HG03066 (cell line): ENCODE measurements at regions not wholly inside any gene's neighbourhood (a gene's known extent, or its start where the extent isn't known, plus 50 kb on each side); places are given as distances from the start of the nearest gene placed in this dataset.

Experiments
- ATAC-seq: cut with Tn5 transposase; IDR thresholded peaks from one replicate; pipeline ENCODE4 v1.9.1; 2021; ENCODE audit warnings: low read depth; ENCODE audit not compliant: unreplicated experiment

DNA sequence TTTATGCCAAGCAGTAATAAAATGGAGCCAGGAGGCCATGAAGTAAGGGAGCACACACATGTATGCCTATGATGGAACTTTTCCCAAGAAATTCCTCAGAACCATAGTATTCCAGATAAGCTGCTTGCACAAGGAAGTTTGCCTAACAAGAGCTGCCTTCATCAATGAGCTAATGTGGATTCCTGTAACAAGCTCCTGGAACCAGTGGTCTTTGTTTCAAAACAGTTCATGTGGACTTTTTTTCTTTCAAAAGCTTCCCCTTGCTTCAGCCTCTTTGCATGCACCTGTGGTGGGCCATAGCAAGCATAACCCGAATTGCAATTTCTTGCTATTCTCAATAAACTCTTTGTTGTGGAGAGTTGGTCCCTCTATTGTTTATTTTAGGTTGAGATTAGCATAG is 359.6 kb downstream of the UTRN start:
- ATAC-seq, result no peak

DNA sequence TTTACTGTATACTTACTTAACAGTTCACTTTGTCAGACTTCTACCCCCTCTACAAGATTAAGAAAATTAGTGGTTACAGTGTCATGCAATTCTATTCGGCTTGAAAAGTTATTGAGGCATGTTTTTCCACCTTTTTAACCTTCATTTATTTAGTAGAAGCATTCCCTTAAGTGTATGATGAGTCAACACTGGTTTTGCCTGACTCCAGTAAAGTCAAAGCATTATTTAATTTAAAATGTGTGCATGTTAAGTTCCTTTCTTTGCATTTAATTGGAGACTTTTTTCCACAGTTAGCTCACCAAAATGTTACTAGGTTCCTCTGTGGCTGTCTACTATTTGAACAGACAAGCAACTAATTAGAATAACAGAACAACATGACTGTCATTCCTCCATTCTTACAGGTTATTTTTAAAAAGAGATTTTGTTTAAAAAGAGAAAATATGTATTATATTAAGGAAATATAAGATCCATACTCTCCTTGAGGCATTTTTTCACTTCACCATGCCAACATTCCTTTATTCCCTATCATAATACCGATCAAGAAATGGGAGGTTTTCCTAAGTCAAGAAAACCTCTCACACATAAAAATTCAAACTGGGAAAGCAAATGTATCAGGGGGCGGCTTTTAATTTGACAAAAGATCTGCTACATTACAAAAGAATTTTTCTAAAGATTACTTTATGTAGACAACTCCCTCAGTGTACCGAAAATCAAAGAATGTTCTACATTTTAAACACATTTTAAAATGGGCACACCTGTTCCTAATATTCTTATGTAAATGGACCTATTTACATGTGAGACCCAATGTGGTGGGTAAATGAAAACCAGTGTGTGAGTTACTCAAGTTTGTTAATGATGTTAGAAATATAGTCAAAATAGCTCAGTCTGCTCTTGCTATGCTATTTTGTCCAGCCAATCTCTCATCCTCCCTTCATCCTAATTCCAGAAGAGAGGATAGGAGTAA is 361.2 kb downstream of the UTRN start:
- ATAC-seq, result no peak

DNA sequence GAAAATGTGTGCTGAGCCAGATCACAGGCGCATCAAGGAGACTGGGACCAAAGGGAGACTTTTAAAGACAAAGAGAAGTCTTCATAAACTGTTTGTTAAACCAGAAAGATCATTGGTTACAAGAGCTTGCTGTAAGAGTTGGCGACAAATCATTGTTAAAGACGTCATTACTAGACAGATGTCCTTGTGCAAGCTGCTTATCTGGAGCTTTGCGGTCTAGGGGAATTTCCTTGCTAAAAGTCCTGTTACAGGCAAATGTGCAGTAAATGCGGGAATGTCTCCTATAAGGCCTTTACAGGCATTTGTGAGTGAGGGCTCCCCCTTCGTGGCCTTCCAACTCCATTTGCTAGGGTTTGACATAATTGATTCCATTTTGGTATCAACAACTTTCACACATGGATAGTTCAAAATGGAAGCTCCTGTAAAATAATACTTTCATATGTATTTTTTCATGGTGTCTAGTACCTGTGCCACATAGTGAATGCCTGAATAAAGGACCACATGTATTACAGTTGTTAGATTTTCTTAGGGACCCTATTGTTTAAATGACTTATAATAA is 362.4 kb downstream of the UTRN start:
- no peak for ATAC-seq

DNA sequence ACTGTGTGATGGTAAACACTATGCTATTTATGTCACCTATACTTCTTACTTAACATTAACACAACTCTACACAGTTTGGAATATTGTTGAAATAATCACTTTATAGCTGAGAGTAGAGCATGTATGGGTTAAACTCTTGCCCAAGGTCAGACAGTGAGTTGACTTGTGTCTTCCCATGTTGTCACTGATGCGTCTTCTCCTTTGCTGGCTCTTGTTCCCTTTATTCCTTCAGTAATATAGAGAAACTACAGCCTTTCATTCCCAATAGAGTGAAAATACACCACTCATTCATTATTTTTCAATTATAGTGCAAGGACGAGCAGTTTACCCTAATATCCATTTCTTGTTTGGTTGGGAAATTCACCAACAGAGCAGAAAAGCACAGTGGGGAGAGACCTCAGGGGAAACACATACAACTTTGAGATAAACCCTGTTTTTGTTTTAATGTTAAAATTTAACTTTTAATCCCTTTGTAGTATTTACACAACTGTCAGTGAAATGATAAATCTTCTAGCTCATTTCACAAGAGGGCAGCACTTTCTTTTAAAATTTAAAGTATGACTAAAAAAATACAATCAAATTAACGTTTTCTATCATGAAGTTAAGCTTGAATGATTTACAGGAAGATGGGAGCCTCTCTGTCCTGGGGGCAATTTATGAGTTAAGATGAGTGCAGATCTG is 363.0 kb downstream of the UTRN start:
- ATAC-seq, result no peak

GRCh38 chr6:144649085-144649484 is 363.9 kb downstream of the UTRN start:
- ATAC-seq, result no peak

GRCh38 chr6:144651234-144651633 is 366.1 kb downstream of the UTRN start:
- ATAC-seq, result no peak

DNA sequence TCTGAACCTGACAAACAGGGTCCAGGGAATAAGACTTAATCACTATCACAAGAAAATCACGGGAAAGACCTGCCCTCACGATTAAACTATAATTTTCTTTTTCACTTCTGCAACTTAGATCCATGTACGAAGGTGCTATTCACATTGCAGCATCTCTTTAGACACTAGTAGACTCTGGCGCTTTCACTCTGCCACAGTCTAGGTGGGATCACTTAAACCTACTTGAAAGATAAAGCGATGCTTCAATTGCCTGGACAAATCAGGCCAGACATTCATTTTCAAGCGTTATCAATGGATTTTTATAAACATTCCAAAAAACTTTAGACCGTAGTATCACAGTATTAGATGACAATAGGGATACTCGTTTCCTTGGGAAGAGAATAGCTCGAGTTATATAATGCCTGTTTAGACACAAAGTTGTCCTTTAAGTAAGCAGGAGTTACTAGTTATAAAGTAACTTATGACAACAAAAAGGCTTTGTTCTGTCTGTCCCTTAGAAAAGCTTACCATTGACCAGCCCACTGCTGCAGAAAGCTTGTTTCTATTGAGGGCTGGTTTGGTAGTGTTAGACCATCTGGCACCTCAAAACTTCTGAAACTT is 367.3 kb downstream of the UTRN start:
- no peak for ATAC-seq

DNA sequence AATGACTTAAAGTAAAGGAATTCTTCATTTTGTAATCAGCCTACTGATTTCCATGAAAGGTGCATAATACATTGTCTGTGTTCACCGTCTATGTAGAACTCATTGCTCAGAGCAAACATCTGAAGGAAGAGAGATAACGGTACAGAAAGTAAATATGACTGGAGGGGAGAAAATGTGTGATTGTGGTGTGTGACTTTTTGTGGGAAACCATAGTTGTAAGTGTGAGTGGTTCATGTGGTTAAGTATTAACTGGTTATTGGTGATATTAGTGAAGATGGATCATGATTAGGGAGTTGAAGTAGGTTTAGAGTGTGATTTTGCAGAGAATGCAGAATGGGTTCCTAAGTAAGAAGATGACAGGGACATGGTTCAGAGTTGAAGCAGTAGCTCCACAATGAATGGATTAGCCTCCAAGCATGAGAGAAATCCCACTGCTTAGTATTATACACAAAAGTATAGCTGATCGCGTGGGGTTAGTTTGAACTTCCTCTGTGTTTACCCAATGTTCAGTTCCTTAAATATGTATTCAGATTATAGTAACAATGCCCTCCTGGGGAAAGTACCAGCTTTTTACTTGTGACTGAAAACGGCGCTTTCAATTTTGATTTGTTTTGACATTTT is 368.9 kb downstream of the UTRN start:
- peak; percentile 86 for ATAC-seq

DNA sequence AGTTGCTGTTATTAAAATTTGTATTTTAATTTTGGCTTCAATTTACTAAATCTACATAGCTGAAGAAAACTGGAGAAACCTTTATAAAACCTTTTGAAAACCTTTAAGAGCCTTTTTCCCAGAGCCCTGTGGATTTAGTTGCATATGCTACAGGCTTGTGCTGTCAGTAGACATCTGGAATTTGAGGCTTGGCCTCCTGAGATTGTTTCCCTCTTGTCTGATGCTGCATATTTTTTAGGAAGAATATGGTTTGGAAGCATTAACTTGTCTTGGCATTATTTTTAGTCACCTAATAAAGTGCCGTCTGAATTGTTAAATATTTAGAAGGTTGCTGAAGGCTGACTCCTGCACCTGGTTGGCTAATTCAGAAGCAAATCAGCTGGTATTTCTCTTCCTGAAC is 369.4 kb downstream of the UTRN start:
- no peak for ATAC-seq

DNA sequence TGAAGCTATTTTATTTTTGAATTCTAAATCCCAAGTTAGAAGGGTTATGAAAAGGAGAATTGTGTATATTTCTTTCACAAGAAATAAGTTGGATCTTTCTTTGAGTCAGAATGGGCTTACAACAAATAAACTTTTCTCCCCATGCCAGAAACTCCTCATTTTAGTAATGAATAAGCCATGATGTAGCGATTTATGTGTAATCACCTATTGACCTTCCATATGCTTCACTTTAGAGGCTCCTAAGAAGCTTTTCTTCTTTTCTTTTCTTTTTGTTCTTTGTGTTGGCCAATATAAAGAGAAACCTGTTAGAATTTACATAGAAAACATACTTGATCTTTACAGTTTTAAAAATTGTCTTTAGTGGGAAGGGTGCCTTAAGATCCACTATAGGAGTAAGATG is 370.2 kb downstream of the UTRN start:
- ATAC-seq, result no peak

- ATAC-seq, result no peak
Measured at GRCh38 chr6:144657691-144658090, 372.6 kb downstream of the UTRN start.

DNA sequence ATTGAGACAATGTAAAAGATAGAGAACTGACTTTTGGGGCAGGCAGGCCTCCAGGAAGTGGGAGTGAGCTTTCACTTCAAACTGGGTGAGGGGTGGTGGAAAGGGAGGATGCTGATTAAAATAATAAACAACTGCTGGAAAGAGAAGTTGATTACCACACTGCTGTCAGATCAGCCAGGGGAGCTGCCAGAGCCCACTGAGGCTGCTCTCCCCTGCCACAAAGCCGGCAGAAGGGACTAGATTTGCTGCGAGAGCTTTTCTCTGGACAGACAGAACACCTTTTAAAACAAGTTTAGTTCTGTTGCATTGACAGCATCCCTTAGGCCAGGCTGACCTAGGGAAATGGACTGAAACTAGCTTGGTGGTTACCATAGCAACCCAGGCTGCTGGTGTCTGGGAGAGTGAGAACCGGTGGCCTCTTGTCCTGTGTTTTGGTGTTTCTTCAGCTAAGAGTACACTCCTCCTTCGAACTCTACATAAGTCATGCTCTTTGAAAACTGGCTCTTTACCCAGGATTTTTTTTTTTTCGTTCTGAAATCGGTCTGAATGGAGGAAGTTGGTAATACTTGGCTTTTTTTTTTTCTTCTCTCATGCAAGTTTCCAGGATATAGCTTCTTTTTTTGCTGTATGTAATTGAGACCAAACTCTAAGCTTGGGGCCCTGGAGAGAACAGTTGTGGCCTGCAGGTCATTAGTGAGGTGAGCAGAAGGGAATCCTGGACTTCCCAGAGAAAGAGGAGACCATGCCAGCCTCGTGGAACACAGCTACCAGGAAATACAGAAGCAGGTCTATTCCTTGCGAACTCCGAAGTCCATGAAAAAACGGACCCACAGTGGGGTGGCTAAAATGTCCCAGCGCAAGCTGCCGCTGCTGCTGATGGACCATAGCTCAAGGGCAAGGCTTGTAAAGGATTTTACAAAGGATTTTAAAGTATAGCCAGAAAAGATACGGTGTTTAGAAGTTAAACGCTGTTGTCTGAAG is 374.4 kb downstream of the UTRN start:
- peak; percentile 52 for ATAC-seq

GRCh38 chr6:144660561-144661115 is 375.5 kb downstream of the UTRN start:
- ATAC-seq, result no peak

- no peak for ATAC-seq
Measured at GRCh38 chr6:144661116-144661806, 376.1 kb downstream of the UTRN start.

DNA sequence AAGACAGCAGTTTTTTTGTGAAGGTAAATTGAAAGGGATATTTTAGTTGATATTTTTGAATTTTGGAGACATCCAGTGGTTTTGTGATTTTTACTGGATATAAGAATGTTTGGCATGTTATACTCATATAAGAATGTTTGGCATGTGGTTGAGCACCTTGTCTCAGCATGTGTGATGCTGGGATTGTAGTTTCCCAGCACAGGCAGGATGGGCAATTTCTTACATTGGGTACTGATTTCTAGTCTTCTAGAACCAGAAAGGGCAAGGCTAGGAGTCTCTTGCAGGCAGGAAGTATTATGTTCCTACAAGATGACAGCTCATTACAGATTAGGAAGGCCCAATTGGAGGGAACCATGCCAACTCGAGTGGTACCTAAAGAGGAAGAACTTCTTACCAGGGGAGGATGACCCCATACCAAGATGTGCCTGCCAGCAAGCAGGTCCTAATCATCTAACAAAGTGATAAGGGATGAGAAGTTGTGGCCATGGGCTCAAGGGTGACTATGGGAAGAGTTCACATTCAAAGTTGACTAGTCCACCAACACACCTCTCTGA is 377.8 kb downstream of the UTRN start:
- no peak for ATAC-seq

- ATAC-seq, result no peak
Measured at GRCh38 chr6:144664281-144664680, 379.1 kb downstream of the UTRN start.

GRCh38 chr6:144664947-144665346 is 379.8 kb downstream of the UTRN start:
- ATAC-seq, result no peak

GRCh38 chr6:144665932-144666450 is 380.9 kb downstream of the UTRN start:
- ATAC-seq, result no peak
